A549 (cell line): ENCODE measurements at regions not wholly inside any gene's neighbourhood (a gene's known extent, or its start where the extent isn't known, plus 50 kb on each side); places are given as distances from the start of the nearest gene placed in this dataset.
"Not testable (repeated sequence)": the region's sequence is repeated elsewhere in the genome, so short reads cannot be mapped to it uniquely, and the experiment has no call there.

Source experiments
- ATAC-seq, 2 experiments: fragments of 200-7000 bp in 1 of 2; fragments of >200 bp in 1 of 2; cut with Nextera tagmentation in 1 of 2; cut with Tn5 transposase in 1 of 2; 3 replicates each; pipeline versions ENCODE4 v1.8.0 to v1.9.1; 2018 to 2020; ENCODE audit warnings: mild to moderate bottlenecking in 1 of 2, moderate library complexity in 1 of 2
- CTCF ChIA-PET: fragments of 300-600 bp; sonication (Branson Sonifier 250); formaldehyde crosslinking; extraction: SDS; loops from one replicate; lab custom pipeline; 2021; ENCODE audit warnings: antibody characterized with exemption, inconsistent platforms; lab: Yijun Ruan, JAX
- POLR2A ChIA-PET: fragments of 350-600 bp; formaldehyde crosslinking; extraction: SDS; loops from one replicate; lab custom pipeline; 2021; ENCODE audit warnings: antibody characterized with exemption, inconsistent platforms; lab: Yijun Ruan, JAX
- DNase-seq, 2 experiments: peaks; one replicate each; pipeline versions ENCODE4 v3.0.0 to v3.0.0-alpha.2; 2011 to 2016; ENCODE audit warnings: low read depth in 1 of 2, low spot score in 1 of 2
- FAIRE-seq: peaks from 2 replicates; lab custom pipeline; 2011; peaks lifted over from hg19 to GRCh38; lab: Jason Lieb, UNC
- H3K27ac ChIP-seq, 2 experiments: fragments of >200 bp; sonication (Bioruptor Twin); formaldehyde crosslinking; 3 replicates each; pipeline ENCODE4 v1.5.1; 2016 to 2017
- H3K4me1 ChIP-seq: fragments of >200 bp; sonication (Bioruptor Twin); formaldehyde crosslinking; 3 replicates; pipeline ENCODE4 v1.6.1; 2016
- H3K4me2 ChIP-seq: fragments of >200 bp; sonication (Bioruptor Twin); formaldehyde crosslinking; 3 replicates; pipeline ENCODE4 v1.6.1; 2016
- H3K4me3 ChIP-seq: fragments of >200 bp; sonication (Bioruptor Twin); formaldehyde crosslinking; 3 replicates; pipeline ENCODE4 v1.5.1; 2016
- H3K9me3 ChIP-seq: fragments of >200 bp; sonication (Bioruptor Twin); formaldehyde crosslinking; 3 replicates; pipeline ENCODE4 v1.6.1; 2016
- ATOH8 ChIP-seq: fragments of 250-450 bp; sonication (Bioruptor Pico); IDR thresholded peaks from 2 replicates; pipeline ENCODE4 v1.5.0; 2020; ENCODE audit warnings: low read depth, mild to moderate bottlenecking, moderate library complexity
- CBX2 ChIP-seq: fragments of 200-600 bp; sonication (generic); IDR thresholded peaks from 2 replicates; pipeline ENCODE4 v1.6.1; 2016; ENCODE audit warnings: low read depth, mild to moderate bottlenecking, borderline replicate concordance
- CHD4 ChIP-seq: fragments of 200-600 bp; sonication (generic); IDR thresholded peaks from 2 replicates; pipeline ENCODE4 v1.6.1; 2016; ENCODE audit warnings: antibody characterized with exemption, mild to moderate bottlenecking, borderline replicate concordance
- EHF ChIP-seq: fragments of 250-450 bp; sonication (Bioruptor Pico); IDR thresholded peaks from 2 replicates; pipeline ENCODE4 v1.5.0; 2020; ENCODE audit warnings: mild to moderate bottlenecking
- ESRRA ChIP-seq: fragments of 150-350 bp; IDR thresholded peaks from 2 replicates; pipeline ENCODE4 v1.6.1; 2014; ENCODE audit warnings: mild to moderate bottlenecking, low read length, borderline replicate concordance
- FOSB ChIP-seq: fragments of 250-450 bp; sonication (Bioruptor Pico); IDR thresholded peaks from 2 replicates; pipeline ENCODE4 v1.5.0; 2020; ENCODE audit warnings: mild to moderate bottlenecking, moderate library complexity
- FOXS1 ChIP-seq: fragments of 250-450 bp; sonication (Bioruptor Pico); IDR thresholded peaks from 2 replicates; pipeline ENCODE4 v1.5.0; 2020; ENCODE audit warnings: mild to moderate bottlenecking, moderate library complexity
- HEYL ChIP-seq: fragments of 250-450 bp; sonication (Bioruptor Pico); IDR thresholded peaks from 2 replicates; pipeline ENCODE4 v1.8.0; 2021; ENCODE audit warnings: mild to moderate bottlenecking, moderate library complexity
- HOXB13 ChIP-seq: fragments of 250-450 bp; sonication (Bioruptor Pico); IDR thresholded peaks from 2 replicates; pipeline ENCODE4 v1.5.0; 2020; ENCODE audit warnings: low read depth, mild to moderate bottlenecking, moderate library complexity
- HOXB5 ChIP-seq: fragments of 250-450 bp; sonication (Bioruptor Pico); IDR thresholded peaks from 2 replicates; pipeline ENCODE4 v1.5.0; 2020; ENCODE audit warnings: mild to moderate bottlenecking, moderate library complexity
- JUN ChIP-seq, 2 experiments: fragments of >200 bp; sonication (Bioruptor Twin); formaldehyde crosslinking; IDR thresholded peaks; 2 replicates in 1 of 2; 3 replicates in 1 of 2; pipeline ENCODE4 v1.6.1; 2016 to 2017
- KDM5A ChIP-seq: fragments of 200-600 bp; sonication (generic); IDR thresholded peaks from 2 replicates; pipeline ENCODE4 v1.6.1; 2016; ENCODE audit warnings: antibody characterized with exemption, mild to moderate bottlenecking
- MAFK ChIP-seq: fragments of 450-650 bp; IDR thresholded peaks from 2 replicates; pipeline ENCODE4 v1.6.1; 2014; ENCODE audit not compliant: partially characterized antibody
- MAZ ChIP-seq: fragments of 150-350 bp; IDR thresholded peaks from 2 replicates; pipeline ENCODE4 v1.6.1; 2014; ENCODE audit warnings: antibody characterized with exemption, low read depth, low read length, borderline replicate concordance
- MYC ChIP-seq: IDR thresholded peaks from 2 replicates; pipeline ENCODE4 v1.6.1; 2012; ENCODE audit warnings: mild to moderate bottlenecking, inconsistent platforms, low read length, improper control_type of control experiment, borderline replicate concordance
- PHF8 ChIP-seq: fragments of 200-600 bp; sonication (generic); IDR thresholded peaks from 2 replicates; pipeline ENCODE4 v1.6.1; 2016; ENCODE audit warnings: low read depth, mild to moderate bottlenecking, antibody characterized with exemption, moderate library complexity, borderline replicate concordance
- POLR2A ChIP-seq: IDR thresholded peaks from 2 replicates; pipeline ENCODE4 v1.6.1; 2012; ENCODE audit warnings: mild to moderate bottlenecking, low read length
- RAD21 ChIP-seq, 2 experiments: fragments of >200 bp in 1 of 2; sonication (Bioruptor Twin) in 1 of 2; formaldehyde crosslinking in 1 of 2; IDR thresholded peaks in 1 of 2; conservative IDR thresholded peaks in 1 of 2; 2 replicates in 1 of 2; 3 replicates in 1 of 2; pipeline ENCODE4 v1.6.1; 2012 to 2018; ENCODE audit warnings: inconsistent platforms in 1 of 2
- SREBF2 ChIP-seq: fragments of 450-650 bp; IDR thresholded peaks from 2 replicates; pipeline ENCODE4 v1.6.1; 2014; ENCODE audit warnings: mild to moderate bottlenecking, moderate library complexity
- TFCP2L1 ChIP-seq: fragments of 250-450 bp; sonication (Bioruptor Pico); IDR thresholded peaks from 2 replicates; pipeline ENCODE4 v1.5.0; 2021; ENCODE audit warnings: mild to moderate bottlenecking
- ZC3H11A ChIP-seq: fragments of 450-650 bp; IDR thresholded peaks from 2 replicates; pipeline ENCODE4 v1.6.1; 2014; ENCODE audit warnings: antibody characterized with exemption, mild to moderate bottlenecking
- ZFP36 ChIP-seq: fragments of 450-650 bp; IDR thresholded peaks from 2 replicates; pipeline ENCODE4 v1.6.1; 2014; ENCODE audit warnings: borderline replicate concordance; ENCODE audit not compliant: partially characterized antibody
- ZNF302 ChIP-seq: fragments of 250-450 bp; sonication (Bioruptor Pico); IDR thresholded peaks from 2 replicates; pipeline ENCODE4 v1.9.0; 2021; ENCODE audit warnings: inconsistent platforms, mild to moderate bottlenecking, moderate library complexity
- ZSCAN20 ChIP-seq: fragments of 250-450 bp; sonication (Bioruptor Pico); IDR thresholded peaks from 2 replicates; pipeline ENCODE4 v1.8.0; 2022; ENCODE audit warnings: mild to moderate bottlenecking, moderate library complexity
- WGBS: methylation state at CpG from one replicate; pipeline ENCODE4 v1.1.6; 2017; ENCODE audit errors: missing lambda C conversion rate; 5-methylcytosine and 5-hydroxymethylcytosine counted together
- TF ChIP-seq, protein P1 (sequence below): fragments of >200 bp; sonication (Bioruptor Twin); formaldehyde crosslinking; IDR thresholded peaks from 3 replicates; pipeline ENCODE4 v1.5.1; 2016
- TF ChIP-seq, protein P2 (sequence below): IDR thresholded peaks from 2 replicates; pipeline ENCODE4 v1.6.1; 2012
- TF ChIP-seq, protein P3 (sequence below): fragments of >200 bp; sonication (Bioruptor Twin); formaldehyde crosslinking; IDR thresholded peaks from 2 replicates; pipeline ENCODE4 v1.6.1; 2016

DNA sequence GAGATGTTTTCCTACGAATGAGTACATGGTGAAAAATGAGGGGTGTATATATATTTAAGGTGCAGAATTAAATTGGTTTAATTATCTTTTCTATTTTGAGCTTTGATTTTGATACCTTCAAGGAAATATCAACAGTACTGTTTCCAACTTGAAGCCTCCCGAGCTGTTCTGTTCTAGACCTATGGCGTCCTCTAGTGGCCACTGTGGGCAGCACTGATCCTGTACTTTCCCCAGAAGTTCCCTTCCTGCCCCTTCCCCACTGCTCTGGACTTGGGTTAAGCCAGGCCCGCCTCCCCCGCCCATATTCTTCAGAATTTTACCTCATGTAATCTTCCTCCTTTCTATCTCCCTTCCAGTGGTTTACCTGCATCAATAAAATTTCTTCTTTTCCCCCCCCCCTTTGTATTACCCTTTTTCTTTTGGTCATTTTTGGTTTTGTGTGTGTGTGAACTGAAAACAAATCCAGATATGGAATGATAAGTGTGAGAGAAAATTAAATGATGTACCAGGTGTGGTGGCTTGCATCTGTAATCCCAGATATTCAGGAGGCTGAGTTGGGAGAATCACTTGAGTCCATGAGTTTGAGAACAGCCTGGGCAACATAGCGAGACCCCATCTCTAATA, 1643.5 kb downstream of the TP53TG3F start:
- no peak for FAIRE-seq
- Histone ChIP-seq H3K9me3 (no peaks in the 10 kb centered on the region; the same call in 2 of the 3 replicates), H3K27ac (no peak overlapping the region), H3K4me3 (no peak overlapping the region), H3K4me2 (no peak overlapping the region), H3K4me1 (no peaks in the 10 kb centered on the region)
- TF ChIP-seq HEYL (CRISPR knock-in tag) (no peak), RAD21 (conservative IDR thresholded peaks at IDR 0.05 in 1 of 2, IDR thresholded peaks at IDR 0.05 in 1 of 2) (0 out of 5 replicates have a peak, but pooled peaks of 1 of the 2 experiments have one; percentile 8)
- WGBS, result 6% methylated on average over 5 of the region's 6 CpGs
- POLR2A ChIA-PET, result no interaction called here
- peak in 1 of 2 experiments; percentile 9 for DNase-seq
- no peak for ATAC-seq
- CTCF ChIA-PET, result no interaction called here

GRCh38 chr16:35111772-35112171, 1652.4 kb downstream of the TP53TG3F start:
- DNase-seq, H3K27ac ChIP-seq, H3K9me3 ChIP-seq, H3K4me3 ChIP-seq, FAIRE-seq, POLR2A ChIA-PET, H3K4me1 ChIP-seq, ATAC-seq, H3K4me2 ChIP-seq, CTCF ChIA-PET: not testable (repeated sequence)
- TF ChIP-seq ZC3H11A, result peak; percentile 56
- WGBS, result 24% methylated on average over 4 of the region's 4 CpGs

DNA sequence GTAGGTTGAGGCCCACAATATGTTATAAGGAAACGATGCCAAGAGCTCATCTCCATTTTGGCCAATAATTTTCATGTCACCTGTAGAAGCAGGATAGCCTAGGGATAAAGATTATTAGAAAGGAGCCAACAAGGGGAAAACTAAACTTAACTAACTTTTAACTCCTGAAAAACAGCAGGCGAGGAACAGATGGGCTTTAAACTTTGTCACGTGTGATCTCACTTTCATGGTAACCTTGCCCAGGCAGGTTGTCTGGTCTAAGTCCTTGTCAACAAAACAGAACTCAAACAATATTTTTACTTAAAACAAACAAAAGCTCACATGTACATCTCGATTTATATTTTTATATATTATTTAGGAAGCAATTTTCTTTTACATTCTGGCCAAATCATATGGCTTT, 1672.0 kb downstream of the TP53TG3F start:
- POLR2A ChIA-PET, result no interaction called here

GRCh38 chr16:35134471-35134870, 1675.1 kb downstream of the TP53TG3F start:
- H3K27ac ChIP-seq, result no peak overlapping the region
- POLR2A ChIA-PET, result no interaction called here
- H3K4me1 ChIP-seq, result no peaks in the 10 kb centered on the region
- ATAC-seq (no peak), FAIRE-seq (no peak), DNase-seq (no peak)
- no peak overlapping the region for H3K4me2 ChIP-seq
- H3K9me3 ChIP-seq, result no peaks in the 10 kb centered on the region; the same call in 2 of the 3 replicates
- H3K4me3 ChIP-seq, result no peak overlapping the region
- WGBS, result 1% methylated on average over 2 of the region's 2 CpGs
- TF ChIP-seq KDM5A, result no peak
- TF ChIP-seq HOXB13 (CRISPR knock-in tag), result no peak
- no peak for TF ChIP-seq CHD4
- TF ChIP-seq, protein P1, sequence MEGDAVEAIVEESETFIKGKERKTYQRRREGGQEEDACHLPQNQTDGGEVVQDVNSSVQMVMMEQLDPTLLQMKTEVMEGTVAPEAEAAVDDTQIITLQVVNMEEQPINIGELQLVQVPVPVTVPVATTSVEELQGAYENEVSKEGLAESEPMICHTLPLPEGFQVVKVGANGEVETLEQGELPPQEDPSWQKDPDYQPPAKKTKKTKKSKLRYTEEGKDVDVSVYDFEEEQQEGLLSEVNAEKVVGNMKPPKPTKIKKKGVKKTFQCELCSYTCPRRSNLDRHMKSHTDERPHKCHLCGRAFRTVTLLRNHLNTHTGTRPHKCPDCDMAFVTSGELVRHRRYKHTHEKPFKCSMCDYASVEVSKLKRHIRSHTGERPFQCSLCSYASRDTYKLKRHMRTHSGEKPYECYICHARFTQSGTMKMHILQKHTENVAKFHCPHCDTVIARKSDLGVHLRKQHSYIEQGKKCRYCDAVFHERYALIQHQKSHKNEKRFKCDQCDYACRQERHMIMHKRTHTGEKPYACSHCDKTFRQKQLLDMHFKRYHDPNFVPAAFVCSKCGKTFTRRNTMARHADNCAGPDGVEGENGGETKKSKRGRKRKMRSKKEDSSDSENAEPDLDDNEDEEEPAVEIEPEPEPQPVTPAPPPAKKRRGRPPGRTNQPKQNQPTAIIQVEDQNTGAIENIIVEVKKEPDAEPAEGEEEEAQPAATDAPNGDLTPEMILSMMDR, result no peak
- TF ChIP-seq TFCP2L1 (CRISPR knock-in tag), result no peak
- TF ChIP-seq CBX2, result no peak
- no peak for TF ChIP-seq HOXB5
- TF ChIP-seq ZSCAN20 (CRISPR knock-in tag), result no peak
- no peak for TF ChIP-seq SREBF2
- TF ChIP-seq ZNF302, result no peak
- TF ChIP-seq POLR2A, result no peak
- TF ChIP-seq ESRRA, result no peak
- TF ChIP-seq JUN (IDR thresholded peaks at IDR 0.05), result no peak
- no peak for TF ChIP-seq MAZ
- no peak for TF ChIP-seq FOXS1 (CRISPR knock-in tag)
- no peak for TF ChIP-seq RAD21 (conservative IDR thresholded peaks at IDR 0.05 in 1 of 2, IDR thresholded peaks at IDR 0.05 in 1 of 2)
- TF ChIP-seq, all 56 proteins: peak for 0
- CTCF ChIA-PET, result interaction anchor here (0.6 kb wide), 1 partner anchor 44 kb away, joined by 3 read pairs; no protein-coding TSS in a partner anchor

More for the DNA sequence above, 1672.0 kb downstream of the TP53TG3F start:
- WGBS, result 10% methylated on average over 4 of the region's 4 CpGs
- no peak for FAIRE-seq
- DNase-seq, result no peak
- Histone ChIP-seq H3K27ac (no peak overlapping the region), H3K4me3 (no peak overlapping the region), H3K4me1 (no peaks in the 10 kb centered on the region), H3K9me3 (no peaks in the 10 kb centered on the region; the same call in 2 of the 3 replicates), H3K4me2 (no peak overlapping the region)
- TF ChIP-seq, protein P2, sequence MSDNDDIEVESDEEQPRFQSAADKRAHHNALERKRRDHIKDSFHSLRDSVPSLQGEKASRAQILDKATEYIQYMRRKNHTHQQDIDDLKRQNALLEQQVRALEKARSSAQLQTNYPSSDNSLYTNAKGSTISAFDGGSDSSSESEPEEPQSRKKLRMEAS, result no peak
- TF ChIP-seq PHF8 (no peak), HEYL (CRISPR knock-in tag) (no peak), MAFK (no peak), FOSB (CRISPR knock-in tag) (no peak), EHF (CRISPR knock-in tag) (no peak), MAZ (no peak), ZSCAN20 (CRISPR knock-in tag) (no peak), ATOH8 (no peak), ZFP36 (no peak), MYC (no peak)
- TF ChIP-seq, protein P3, sequence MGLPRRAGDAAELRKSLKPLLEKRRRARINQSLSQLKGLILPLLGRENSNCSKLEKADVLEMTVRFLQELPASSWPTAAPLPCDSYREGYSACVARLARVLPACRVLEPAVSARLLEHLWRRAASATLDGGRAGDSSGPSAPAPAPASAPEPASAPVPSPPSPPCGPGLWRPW, result no peak
- ATAC-seq, result no peak
- CTCF ChIA-PET, result no interaction called here
